Activated CD4-positive, alpha-beta T cell treated with anti-CD3 and anti-CD28 coated beads, Interleukin-2, amount 10 ng/mL, durations not matched to agents 7 days and 5 days (primary cell): ENCODE measurements at regions not wholly inside any gene's neighbourhood (a gene's known extent, or its start where the extent isn't known, plus 50 kb on each side); places are given as distances from the start of the nearest gene placed in this dataset.

ENCODE experiments used
- CTCF ChIA-PET: fragments of 350-600 bp; sonication (Branson Sonifier 250); formaldehyde crosslinking; loops from one replicate; lab custom pipeline; 2021; ENCODE audit warnings: antibody characterized with exemption; lab: Charles Lee
- POLR2A ChIA-PET: fragments of 350-600 bp; sonication (Branson Sonifier 250); formaldehyde crosslinking; loops from one replicate; lab custom pipeline; 2021; ENCODE audit warnings: antibody characterized with exemption; lab: Charles Lee
- DNase-seq: peaks from one replicate; pipeline ENCODE4 v3.0.0-alpha.2; 2020
- H3K27ac Mint-ChIP-seq: one replicate; pipeline ENCODE4 v1.8.0; 2021; ENCODE audit warnings: mild to moderate bottlenecking, moderate library complexity, mixed read lengths
- H3K27me3 Mint-ChIP-seq: one replicate; pipeline ENCODE4 v1.8.0; 2021; ENCODE audit warnings: mixed read lengths
- H3K36me3 Mint-ChIP-seq: one replicate; pipeline ENCODE4 v1.8.0; 2021; ENCODE audit warnings: low read depth, mixed read lengths
- H3K4me1 Mint-ChIP-seq: one replicate; pipeline ENCODE4 v1.8.0; 2021; ENCODE audit warnings: mixed read lengths
- H3K4me3 Mint-ChIP-seq: one replicate; pipeline ENCODE4 v1.8.0; 2021; ENCODE audit warnings: mild to moderate bottlenecking, moderate library complexity, mixed read lengths
- H3K9me3 Mint-ChIP-seq: one replicate; pipeline ENCODE4 v1.8.0; 2021; ENCODE audit warnings: mixed read lengths

- Mint-ChIP-seq H3K27ac (no peak overlapping the region), H3K4me1 (no peaks in the 10 kb centered on the region), H3K27me3 (no peaks in the 10 kb centered on the region), H3K4me3 (no peak overlapping the region), H3K36me3 (no peaks in the 10 kb centered on the region), H3K9me3 (no peaks in the 10 kb centered on the region)
- no peak for DNase-seq
- CTCF ChIA-PET, result interaction anchor here (0.6 kb wide), 1 partner anchor 25 kb away, joined by 3 read pairs; no protein-coding TSS in a partner anchor
- POLR2A ChIA-PET, result no interaction called here
These were observed 112.0 kb upstream of the CLDN10 start for GRCh38 chr13:95440441-95441088.

GRCh38 chr13:95441326-95441725 lies 111.2 kb upstream of the CLDN10 start:
- no peaks in the 10 kb centered on the region for H3K4me1 Mint-ChIP-seq
- no peaks in the 10 kb centered on the region for H3K36me3 Mint-ChIP-seq
- no peak overlapping the region for H3K27ac Mint-ChIP-seq
- H3K4me3 Mint-ChIP-seq, result no peak overlapping the region
- POLR2A ChIA-PET, result no interaction called here
- no peaks in the 10 kb centered on the region for H3K9me3 Mint-ChIP-seq
- CTCF ChIA-PET, result no interaction called here
- H3K27me3 Mint-ChIP-seq, result no peaks in the 10 kb centered on the region
- no peak for DNase-seq

GRCh38 chr13:95444006-95444730 lies 108.4 kb upstream of the CLDN10 start:
- Mint-ChIP-seq H3K4me3 (no peak overlapping the region), H3K27me3 (no peaks in the 10 kb centered on the region), H3K27ac (no peak overlapping the region), H3K9me3 (no peaks in the 10 kb centered on the region), H3K4me1 (no peaks in the 10 kb centered on the region), H3K36me3 (no peaks in the 10 kb centered on the region)
- CTCF ChIA-PET, result no interaction called here
- POLR2A ChIA-PET, result no interaction called here
- no peak for DNase-seq

GRCh38 chr13:95445131-95445530 lies 107.4 kb upstream of the CLDN10 start:
- H3K4me3 Mint-ChIP-seq, result no peak overlapping the region
- no peaks in the 10 kb centered on the region for H3K9me3 Mint-ChIP-seq
- no peaks in the 10 kb centered on the region for H3K36me3 Mint-ChIP-seq
- no peaks in the 10 kb centered on the region for H3K4me1 Mint-ChIP-seq
- no peaks in the 10 kb centered on the region for H3K27me3 Mint-ChIP-seq
- CTCF ChIA-PET, result no interaction called here
- no peak for DNase-seq
- no peak overlapping the region for H3K27ac Mint-ChIP-seq
- POLR2A ChIA-PET, result no interaction called here

GRCh38 chr13:95447814-95448213 lies 104.7 kb upstream of the CLDN10 start:
- no peak for DNase-seq
- Mint-ChIP-seq H3K27me3 (no peaks in the 10 kb centered on the region), H3K4me3 (no peak overlapping the region), H3K9me3 (no peaks in the 10 kb centered on the region), H3K27ac (no peak overlapping the region), H3K4me1 (no peaks in the 10 kb centered on the region), H3K36me3 (no peaks in the 10 kb centered on the region)
- ChIA-PET POLR2A (interaction anchor here (0.7 kb wide), 1 partner anchor 468 kb away, joined by 3 read pairs; no protein-coding TSS in a partner anchor), CTCF (no interaction called here)

GRCh38 chr13:95451656-95452055 lies 100.9 kb upstream of the CLDN10 start:
- Mint-ChIP-seq H3K36me3 (no peaks in the 10 kb centered on the region), H3K27ac (no peak overlapping the region), H3K4me1 (peaks cover 8% of the 10 kb centered on the region), H3K27me3 (no peaks in the 10 kb centered on the region), H3K9me3 (no peaks in the 10 kb centered on the region), H3K4me3 (no peak overlapping the region)
- CTCF ChIA-PET, result no interaction called here
- POLR2A ChIA-PET, result no interaction called here
- no peak for DNase-seq

- ChIA-PET CTCF (no interaction called here), POLR2A (no interaction called here)
- Mint-ChIP-seq H3K27me3 (no peaks in the 10 kb centered on the region), H3K36me3 (no peaks in the 10 kb centered on the region), H3K27ac (no peak overlapping the region), H3K9me3 (no peaks in the 10 kb centered on the region), H3K4me1 (peaks cover 15% of the 10 kb centered on the region), H3K4me3 (no peak overlapping the region)
- DNase-seq, result no peak
These were observed 100.1 kb upstream of the CLDN10 start for GRCh38 chr13:95452375-95452774.

GRCh38 chr13:95455782-95456181 lies 96.7 kb upstream of the CLDN10 start:
- Mint-ChIP-seq H3K27me3 (no peaks in the 10 kb centered on the region), H3K4me3 (no peak overlapping the region), H3K9me3 (peaks cover 17% of the 10 kb centered on the region), H3K27ac (no peak overlapping the region), H3K4me1 (peaks cover 20% of the 10 kb centered on the region), H3K36me3 (no peaks in the 10 kb centered on the region)
- ChIA-PET CTCF (interaction anchor here (0.9 kb wide), 1 partner anchor 40 kb away, joined by 6 read pairs; no protein-coding TSS in a partner anchor), POLR2A (no interaction called here)
- DNase-seq, result no peak

GRCh38 chr13:95456815-95457214 lies 95.7 kb upstream of the CLDN10 start:
- peaks cover 20% of the 10 kb centered on the region for H3K4me1 Mint-ChIP-seq
- peak overlapping the region; percentile 8 for H3K4me3 Mint-ChIP-seq
- no peak for DNase-seq
- H3K27me3 Mint-ChIP-seq, result no peaks in the 10 kb centered on the region
- ChIA-PET POLR2A (no interaction called here), CTCF (no interaction called here)
- no peaks in the 10 kb centered on the region for H3K36me3 Mint-ChIP-seq
- peaks cover 17% of the 10 kb centered on the region for H3K9me3 Mint-ChIP-seq
- no peak overlapping the region for H3K27ac Mint-ChIP-seq

- CTCF ChIA-PET, result no interaction called here
- no peak overlapping the region for H3K4me3 Mint-ChIP-seq
These were observed 95.2 kb upstream of the CLDN10 start for GRCh38 chr13:95457294-95457693.

GRCh38 chr13:95462801-95463200 lies 89.7 kb upstream of the CLDN10 start:
- ChIA-PET POLR2A (no interaction called here), CTCF (no interaction called here)
- DNase-seq, result no peak
- Mint-ChIP-seq H3K27me3 (no peaks in the 10 kb centered on the region), H3K4me1 (peaks cover 1% of the 10 kb centered on the region), H3K27ac (no peak overlapping the region), H3K9me3 (peaks cover 17% of the 10 kb centered on the region), H3K4me3 (no peak overlapping the region), H3K36me3 (no peaks in the 10 kb centered on the region)

More at GRCh38 chr13:95457294-95457693, 95.2 kb upstream of the CLDN10 start:
- POLR2A ChIA-PET, result no interaction called here
- peaks cover 17% of the 10 kb centered on the region for H3K9me3 Mint-ChIP-seq
- no peak for DNase-seq
- no peak overlapping the region for H3K27ac Mint-ChIP-seq
- H3K36me3 Mint-ChIP-seq, result no peaks in the 10 kb centered on the region
- H3K4me1 Mint-ChIP-seq, result peaks cover 20% of the 10 kb centered on the region
- H3K27me3 Mint-ChIP-seq, result no peaks in the 10 kb centered on the region

GRCh38 chr13:95463531-95463930 lies 89.0 kb upstream of the CLDN10 start:
- CTCF ChIA-PET, result no interaction called here
- Mint-ChIP-seq H3K4me3 (no peak overlapping the region), H3K4me1 (no peaks in the 10 kb centered on the region), H3K27ac (no peak overlapping the region), H3K36me3 (no peaks in the 10 kb centered on the region), H3K9me3 (peaks cover 11% of the 10 kb centered on the region), H3K27me3 (no peaks in the 10 kb centered on the region)
- no peak for DNase-seq
- POLR2A ChIA-PET, result no interaction called here

GRCh38 chr13:95470574-95471366 lies 81.8 kb upstream of the CLDN10 start:
- Mint-ChIP-seq H3K27ac (no peak overlapping the region), H3K9me3 (no peaks in the 10 kb centered on the region), H3K4me3 (no peak overlapping the region), H3K4me1 (no peaks in the 10 kb centered on the region), H3K27me3 (no peaks in the 10 kb centered on the region), H3K36me3 (no peaks in the 10 kb centered on the region)
- CTCF ChIA-PET, result interaction anchor here (0.6 kb wide), 1 partner anchor 227 kb away, joined by 4 read pairs; no protein-coding TSS in a partner anchor
- DNase-seq, result no peak
- POLR2A ChIA-PET, result no interaction called here
